ENCODE measurements at regions not wholly inside any gene's neighbourhood (a gene's known extent, or its start where the extent isn't known, plus 50 kb on each side); places are given as distances from the start of the nearest gene placed in this dataset.

DNA sequence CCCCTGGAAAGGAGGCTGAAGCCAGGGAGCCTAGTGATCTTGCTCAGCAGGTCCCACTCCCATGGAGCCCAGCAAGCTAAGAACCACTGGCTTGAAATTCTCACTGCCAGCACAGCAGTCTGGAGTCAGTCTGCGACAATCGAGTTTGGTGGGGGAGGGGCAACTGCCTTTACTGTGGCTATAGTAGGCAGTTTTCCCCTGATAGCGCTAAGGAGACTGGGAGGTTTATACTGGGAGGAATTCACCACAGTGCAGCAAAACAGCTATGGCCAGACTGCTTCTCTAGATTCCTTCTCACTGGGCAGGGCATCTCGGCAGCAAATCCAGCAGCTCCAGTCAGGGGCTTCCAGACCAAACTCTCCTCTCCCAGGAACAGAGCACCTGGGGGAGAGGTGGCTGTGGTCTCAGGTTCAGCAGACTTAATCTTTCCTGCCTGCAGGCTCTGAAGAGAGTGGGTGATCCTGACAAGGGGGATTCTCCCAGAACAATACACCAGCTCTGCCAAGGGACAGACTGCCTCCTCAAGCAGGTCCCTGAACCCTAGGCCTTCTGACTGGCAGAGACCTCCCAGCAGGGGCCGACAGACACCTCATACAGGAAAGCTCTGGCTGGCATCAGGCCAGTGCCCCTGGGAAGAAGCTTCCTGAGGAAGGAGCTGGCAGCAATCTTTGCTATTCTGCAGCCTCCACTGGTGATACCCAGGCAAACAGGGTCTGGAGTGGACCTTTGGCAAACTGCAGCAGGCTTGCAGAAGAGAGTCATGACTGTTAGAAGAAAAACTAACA, 548.5 kb upstream of the NEGR1 start:
- Mint-ChIP-seq H3K36me3 (ENCODE audit: insufficient read depth, unreplicated experiment) (no peaks in the 10 kb centered on the region), H3K4me3 (ENCODE audit: unreplicated experiment) (no peak overlapping the region), H3K27ac (ENCODE audit: unreplicated experiment) (no peak overlapping the region), H3K4me1 (ENCODE audit: low read depth, unreplicated experiment) (peaks cover 10% of the 10 kb centered on the region), H3K27me3 (ENCODE audit: insufficient read depth, unreplicated experiment) (no peaks in the 10 kb centered on the region), H3K9me3 (ENCODE audit: unreplicated experiment) (peaks cover 30% of the 10 kb centered on the region)
- POLR2A ChIA-PET = no interaction called here
- DNase-seq = no peak
- Histone ChIP-seq H3K4me1 (no peaks in the 10 kb centered on the region), H3K9me3 (no peaks in the 10 kb centered on the region), H3K36me3 (ENCODE audit: control insufficient read depth, insufficient read depth, low read length) (no peaks in the 10 kb centered on the region), H3K27me3 (replicated peaks; ENCODE audit: control insufficient read depth, insufficient read depth, low read length) (no peaks in the 10 kb centered on the region), H3K4me3 (ENCODE audit: low read depth, low read length) (no peak overlapping the region)
- TF ChIP-seq, protein P1, sequence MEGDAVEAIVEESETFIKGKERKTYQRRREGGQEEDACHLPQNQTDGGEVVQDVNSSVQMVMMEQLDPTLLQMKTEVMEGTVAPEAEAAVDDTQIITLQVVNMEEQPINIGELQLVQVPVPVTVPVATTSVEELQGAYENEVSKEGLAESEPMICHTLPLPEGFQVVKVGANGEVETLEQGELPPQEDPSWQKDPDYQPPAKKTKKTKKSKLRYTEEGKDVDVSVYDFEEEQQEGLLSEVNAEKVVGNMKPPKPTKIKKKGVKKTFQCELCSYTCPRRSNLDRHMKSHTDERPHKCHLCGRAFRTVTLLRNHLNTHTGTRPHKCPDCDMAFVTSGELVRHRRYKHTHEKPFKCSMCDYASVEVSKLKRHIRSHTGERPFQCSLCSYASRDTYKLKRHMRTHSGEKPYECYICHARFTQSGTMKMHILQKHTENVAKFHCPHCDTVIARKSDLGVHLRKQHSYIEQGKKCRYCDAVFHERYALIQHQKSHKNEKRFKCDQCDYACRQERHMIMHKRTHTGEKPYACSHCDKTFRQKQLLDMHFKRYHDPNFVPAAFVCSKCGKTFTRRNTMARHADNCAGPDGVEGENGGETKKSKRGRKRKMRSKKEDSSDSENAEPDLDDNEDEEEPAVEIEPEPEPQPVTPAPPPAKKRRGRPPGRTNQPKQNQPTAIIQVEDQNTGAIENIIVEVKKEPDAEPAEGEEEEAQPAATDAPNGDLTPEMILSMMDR (IDR thresholded peaks at IDR 0.05; ENCODE audit: insufficient read depth in 1 of 2, low read depth in 1 of 2, low read length in 1 of 2, severe bottlenecking in 1 of 2, unreplicated experiment in 1 of 2) = no peak
- intact Hi-C loops (cut with micrococcal nuclease; ENCODE audit: unreplicated experiment) = no loop called here
- no TSS peak for BruUV-seq (replicated peaks)
- CTCF ChIA-PET = no interaction called here

DNA sequence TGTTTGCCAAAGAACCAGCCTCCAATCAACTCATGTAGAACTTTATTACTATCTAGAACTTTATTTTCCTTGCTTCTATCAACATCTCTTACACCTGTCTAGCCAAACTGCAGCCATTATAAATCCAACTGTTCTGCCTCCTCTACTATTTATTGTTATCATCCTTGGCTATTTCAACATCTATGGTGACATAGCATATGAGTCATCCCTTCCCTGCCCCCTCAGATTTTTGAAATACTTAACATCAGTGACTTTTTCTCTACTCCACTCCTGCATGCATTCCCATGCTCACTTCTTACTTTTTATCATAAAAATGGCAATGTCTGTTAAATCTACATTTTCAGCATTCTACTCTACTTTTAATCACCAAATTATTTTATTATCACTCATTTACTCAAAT, 544.9 kb upstream of the NEGR1 start:
- H3K4me3 Mint-ChIP-seq (ENCODE audit: unreplicated experiment) = no peak overlapping the region
- no peaks in the 10 kb centered on the region for H3K36me3 Mint-ChIP-seq (ENCODE audit: insufficient read depth, unreplicated experiment)
- DNase-seq = no peak
- ChIA-PET CTCF (no interaction called here), POLR2A (no interaction called here)
- Histone ChIP-seq H3K4me1 (no peaks in the 10 kb centered on the region), H3K36me3 (ENCODE audit: control insufficient read depth, insufficient read depth, low read length) (no peaks in the 10 kb centered on the region), H3K4me3 (ENCODE audit: low read depth, low read length) (no peak overlapping the region), H3K9me3 (no peaks in the 10 kb centered on the region), H3K27me3 (replicated peaks; ENCODE audit: control insufficient read depth, insufficient read depth, low read length) (no peaks in the 10 kb centered on the region)
- peaks cover 21% of the 10 kb centered on the region for H3K9me3 Mint-ChIP-seq (ENCODE audit: unreplicated experiment)
- no peaks in the 10 kb centered on the region for H3K27me3 Mint-ChIP-seq (ENCODE audit: insufficient read depth, unreplicated experiment)
- intact Hi-C loops (cut with micrococcal nuclease; ENCODE audit: unreplicated experiment) = no loop called here
- TF ChIP-seq, protein P1 (IDR thresholded peaks at IDR 0.05; ENCODE audit: insufficient read depth in 1 of 2, low read depth in 1 of 2, low read length in 1 of 2, severe bottlenecking in 1 of 2, unreplicated experiment in 1 of 2) = no peak
- BruUV-seq (replicated peaks) = no TSS peak
- no peak overlapping the region for H3K27ac Mint-ChIP-seq (ENCODE audit: unreplicated experiment)
- peaks cover 10% of the 10 kb centered on the region for H3K4me1 Mint-ChIP-seq (ENCODE audit: low read depth, unreplicated experiment)

DNA sequence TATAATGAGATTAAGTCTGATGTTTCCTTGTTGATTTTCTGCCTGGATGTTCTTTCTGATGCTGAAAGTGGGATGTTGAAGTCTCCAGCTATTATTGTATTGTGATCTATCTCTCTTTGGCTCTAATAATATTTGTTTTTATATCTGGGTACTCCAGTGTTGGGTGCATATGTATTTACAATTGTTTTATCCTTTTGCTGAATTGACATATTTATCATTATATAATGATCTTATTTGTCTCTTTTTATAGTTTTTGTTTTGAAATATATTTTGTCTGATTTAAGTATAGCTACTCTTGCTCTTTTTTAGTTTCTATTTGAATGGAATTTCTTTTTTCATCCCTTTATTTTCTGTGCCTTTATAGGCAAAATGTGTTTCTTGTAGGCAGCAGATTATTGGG, 522.2 kb upstream of the NEGR1 start:
- no peak for DNase-seq
- H3K4me3 ChIP-seq (ENCODE audit: low read depth, low read length) = no peak overlapping the region
- Mint-ChIP-seq H3K9me3 (ENCODE audit: unreplicated experiment) (no peaks in the 10 kb centered on the region), H3K27ac (ENCODE audit: unreplicated experiment) (no peak overlapping the region), H3K27me3 (ENCODE audit: insufficient read depth, unreplicated experiment) (no peaks in the 10 kb centered on the region), H3K4me3 (ENCODE audit: unreplicated experiment) (no peak overlapping the region), H3K4me1 (ENCODE audit: low read depth, unreplicated experiment) (no peaks in the 10 kb centered on the region), H3K36me3 (ENCODE audit: insufficient read depth, unreplicated experiment) (no peaks in the 10 kb centered on the region)
- POLR2A ChIA-PET = no interaction called here
- BruUV-seq (replicated peaks) = no TSS peak
- H3K9me3 ChIP-seq = no peaks in the 10 kb centered on the region
- intact Hi-C loops (cut with micrococcal nuclease; ENCODE audit: unreplicated experiment) = no loop called here
- H3K27me3 ChIP-seq (replicated peaks; ENCODE audit: control insufficient read depth, insufficient read depth, low read length) = no peaks in the 10 kb centered on the region
- no peaks in the 10 kb centered on the region for H3K36me3 ChIP-seq (ENCODE audit: control insufficient read depth, insufficient read depth, low read length)
- TF ChIP-seq, protein P1 (IDR thresholded peaks at IDR 0.05; ENCODE audit: insufficient read depth in 1 of 2, low read depth in 1 of 2, low read length in 1 of 2, severe bottlenecking in 1 of 2, unreplicated experiment in 1 of 2) = no peak
- H3K4me1 ChIP-seq = no peaks in the 10 kb centered on the region
- CTCF ChIA-PET = no interaction called here
